Activated CD4-positive, alpha-beta T cell treated with anti-CD3 and anti-CD28 coated beads for 36 hours (primary cell): ENCODE measurements at regions not wholly inside any gene's neighbourhood (a gene's known extent, or its start where the extent isn't known, plus 50 kb on each side); places are given as distances from the start of the nearest gene placed in this dataset.
"Not testable (repeated sequence)": the region's sequence is repeated elsewhere in the genome, so short reads cannot be mapped to it uniquely, and the experiment has no call there.

Experiments used
- ATAC-seq: fragments of 200-7000 bp; cut with Tn5 transposase; one replicate; pipeline ENCODE4 v1.10.0; 2021; ENCODE audit warnings: mild to moderate bottlenecking, moderate library complexity
- CTCF ChIA-PET: fragments of 350-600 bp; sonication (Branson Sonifier 250); formaldehyde crosslinking; loops from one replicate; lab custom pipeline; 2021; ENCODE audit warnings: antibody characterized with exemption; lab: Charles Lee
- POLR2A ChIA-PET: fragments of 350-600 bp; sonication (Branson Sonifier 250); formaldehyde crosslinking; loops from one replicate; lab custom pipeline; 2021; ENCODE audit warnings: antibody characterized with exemption, inconsistent platforms; lab: Charles Lee
- DNase-seq: peaks from one replicate; pipeline ENCODE4 v3.0.0-alpha.2; 2020
- H3K27ac Mint-ChIP-seq: one replicate; pipeline ENCODE4 v1.8.0; 2021; ENCODE audit warnings: mixed read lengths
- H3K27me3 Mint-ChIP-seq: one replicate; pipeline ENCODE4 v1.8.0; 2021; ENCODE audit warnings: mixed read lengths
- H3K36me3 Mint-ChIP-seq: one replicate; pipeline ENCODE4 v1.8.0; 2021; ENCODE audit warnings: low read depth, mixed read lengths
- H3K4me1 Mint-ChIP-seq: one replicate; pipeline ENCODE4 v1.8.0; 2021; ENCODE audit warnings: mixed read lengths
- H3K4me3 Mint-ChIP-seq: one replicate; pipeline ENCODE4 v1.8.0; 2021; ENCODE audit warnings: mild to moderate bottlenecking, moderate library complexity, mixed read lengths
- H3K9me3 Mint-ChIP-seq: one replicate; pipeline ENCODE4 v1.8.0; 2021; ENCODE audit warnings: low read depth, mixed read lengths
- intact Hi-C, 2 experiments: fragments of 100-400 bp; cut with DNase I in 1 of 2; cut with micrococcal nuclease in 1 of 2; formaldehyde crosslinking; loops; one replicate each; pipeline versions ENCODE4 v1.14.2 to v1.15.1; 2022 to 2024; cut with DNase I, micrococcal nuclease

DNA sequence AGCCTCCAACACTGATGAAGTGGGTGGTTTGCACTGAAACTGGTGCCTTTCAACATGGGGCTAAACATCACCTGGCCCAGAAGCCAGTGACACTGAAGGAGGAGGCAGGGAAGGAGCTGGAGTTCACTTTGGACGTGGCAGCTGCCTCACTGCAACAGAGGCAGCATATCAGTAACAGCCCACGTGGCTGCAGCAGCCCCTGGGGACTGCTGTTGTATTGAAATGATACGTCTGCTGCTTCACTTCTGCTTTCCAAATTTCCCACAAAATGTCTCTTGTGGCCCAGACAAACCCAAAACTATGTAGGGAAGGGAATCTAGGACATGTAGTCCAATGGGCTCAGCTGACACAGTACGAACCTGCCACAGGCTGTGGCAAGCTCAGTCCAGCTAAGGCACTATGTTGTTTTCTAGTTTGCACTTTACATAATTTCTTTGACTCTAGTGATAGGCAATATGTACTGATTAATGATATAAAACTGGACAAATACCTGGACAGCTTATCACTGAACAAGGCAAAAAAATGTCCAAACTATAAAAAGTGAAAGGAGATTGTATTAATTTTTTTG, 84.7 kb upstream of the RAPGEF2 start:
- H3K36me3 Mint-ChIP-seq = no peaks in the 10 kb centered on the region
- DNase-seq = no peak
- no peaks in the 10 kb centered on the region for H3K27me3 Mint-ChIP-seq
- ATAC-seq = no peak
- no peak overlapping the region for H3K27ac Mint-ChIP-seq
- CTCF ChIA-PET = no interaction called here
- H3K4me1 Mint-ChIP-seq = no peaks in the 10 kb centered on the region
- no peaks in the 10 kb centered on the region for H3K9me3 Mint-ChIP-seq
- POLR2A ChIA-PET = no interaction called here
- intact Hi-C loops = no loop called here
- H3K4me3 Mint-ChIP-seq = no peak overlapping the region

GRCh38 chr4:159019356-159019755, 83.5 kb upstream of the RAPGEF2 start:
- H3K4me3 Mint-ChIP-seq = no peak overlapping the region
- H3K9me3 Mint-ChIP-seq = no peaks in the 10 kb centered on the region
- intact Hi-C loops = no loop called here
- POLR2A ChIA-PET = interaction anchor here (0.6 kb wide), 1 partner anchor 761 kb away, joined by 3 read pairs; no protein-coding TSS in a partner anchor
- H3K4me1 Mint-ChIP-seq = no peaks in the 10 kb centered on the region
- CTCF ChIA-PET = no interaction called here
- H3K27me3 Mint-ChIP-seq = no peaks in the 10 kb centered on the region
- H3K36me3 Mint-ChIP-seq = no peaks in the 10 kb centered on the region
- ATAC-seq (no peak), DNase-seq (no peak)
- no peak overlapping the region for H3K27ac Mint-ChIP-seq

GRCh38 chr4:159021597-159022385, 81.1 kb upstream of the RAPGEF2 start:
- H3K27me3 Mint-ChIP-seq = no peaks in the 10 kb centered on the region
- no peak for DNase-seq
- intact Hi-C loops = no loop called here
- ATAC-seq = no peak
- no peaks in the 10 kb centered on the region for H3K36me3 Mint-ChIP-seq
- ChIA-PET CTCF (interaction anchor here (0.6 to 1.2 kb wide), 2 partner anchors 29 to 763 kb away, joined by 3 to 4 read pairs; no protein-coding TSS in a partner anchor), POLR2A (no interaction called here)
- H3K4me3 Mint-ChIP-seq = no peak overlapping the region
- H3K9me3 Mint-ChIP-seq = no peaks in the 10 kb centered on the region
- no peak overlapping the region for H3K27ac Mint-ChIP-seq
- no peaks in the 10 kb centered on the region for H3K4me1 Mint-ChIP-seq

- ChIA-PET CTCF (interaction anchor here (0.9 kb wide), 1 partner anchor 139 kb away, joined by 3 read pairs; no protein-coding TSS in a partner anchor), POLR2A (no interaction called here)
- Mint-ChIP-seq H3K9me3 (no peaks in the 10 kb centered on the region), H3K4me1 (no peaks in the 10 kb centered on the region), H3K27me3 (no peaks in the 10 kb centered on the region), H3K4me3 (no peak overlapping the region), H3K27ac (no peak overlapping the region), H3K36me3 (no peaks in the 10 kb centered on the region)
- ATAC-seq (no peak), DNase-seq (no peak)
- intact Hi-C loops = no loop called here
Observed at GRCh38 chr4:159023741-159024140, 79.1 kb upstream of the RAPGEF2 start.

DNA sequence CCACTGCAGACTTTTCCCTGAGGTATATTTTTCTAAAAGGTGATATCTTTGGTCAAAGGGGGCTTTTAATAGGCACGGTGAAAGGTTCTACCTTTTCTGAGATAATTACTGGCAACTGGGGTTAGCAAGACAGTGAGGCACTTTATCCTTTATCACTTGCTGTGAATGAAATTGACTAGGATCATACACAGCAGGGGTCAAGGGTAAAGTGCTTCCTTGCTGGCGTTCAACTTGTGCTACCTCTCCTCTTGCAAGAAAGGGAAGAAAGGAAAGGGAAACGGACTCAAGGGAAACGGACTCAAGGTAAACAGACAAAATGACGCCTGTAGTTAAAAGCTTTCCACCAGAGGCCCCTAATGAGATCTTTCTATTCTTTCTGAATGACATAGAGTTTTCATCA, 78.6 kb upstream of the RAPGEF2 start:
- no peaks in the 10 kb centered on the region for H3K9me3 Mint-ChIP-seq
- H3K4me1 Mint-ChIP-seq = no peaks in the 10 kb centered on the region
- no peak for DNase-seq
- H3K4me3 Mint-ChIP-seq = no peak overlapping the region
- ChIA-PET CTCF (interaction anchor here (0.9 kb wide), 1 partner anchor 139 kb away, joined by 3 read pairs; no protein-coding TSS in a partner anchor), POLR2A (no interaction called here)
- H3K27me3 Mint-ChIP-seq = no peaks in the 10 kb centered on the region
- ATAC-seq = no peak
- intact Hi-C loops = no loop called here
- no peak overlapping the region for H3K27ac Mint-ChIP-seq
- no peaks in the 10 kb centered on the region for H3K36me3 Mint-ChIP-seq

- CTCF ChIA-PET = no interaction called here
- no peak overlapping the region for H3K27ac Mint-ChIP-seq
- POLR2A ChIA-PET = no interaction called here
- no peaks in the 10 kb centered on the region for H3K4me1 Mint-ChIP-seq
- H3K27me3 Mint-ChIP-seq = no peaks in the 10 kb centered on the region
- no peak overlapping the region for H3K4me3 Mint-ChIP-seq
- ATAC-seq (no peak), DNase-seq (no peak)
- H3K9me3 Mint-ChIP-seq = no peaks in the 10 kb centered on the region
- H3K36me3 Mint-ChIP-seq = no peaks in the 10 kb centered on the region
- intact Hi-C loops = no loop called here
Observed at GRCh38 chr4:159024828-159025227, 78.1 kb upstream of the RAPGEF2 start.

GRCh38 chr4:159026329-159026728, 76.5 kb upstream of the RAPGEF2 start:
- DNase-seq (no peak), ATAC-seq (no peak)
- intact Hi-C loops = no loop called here
- ChIA-PET CTCF (interaction anchor here (1.0 kb wide), 1 partner anchor 177 kb away, joined by 3 read pairs; no protein-coding TSS in a partner anchor), POLR2A (no interaction called here)
- no peaks in the 10 kb centered on the region for H3K27me3 Mint-ChIP-seq
- H3K4me1 Mint-ChIP-seq = no peaks in the 10 kb centered on the region
- H3K9me3 Mint-ChIP-seq = no peaks in the 10 kb centered on the region
- H3K4me3 Mint-ChIP-seq = no peak overlapping the region
- no peaks in the 10 kb centered on the region for H3K36me3 Mint-ChIP-seq
- H3K27ac Mint-ChIP-seq = no peak overlapping the region

DNA sequence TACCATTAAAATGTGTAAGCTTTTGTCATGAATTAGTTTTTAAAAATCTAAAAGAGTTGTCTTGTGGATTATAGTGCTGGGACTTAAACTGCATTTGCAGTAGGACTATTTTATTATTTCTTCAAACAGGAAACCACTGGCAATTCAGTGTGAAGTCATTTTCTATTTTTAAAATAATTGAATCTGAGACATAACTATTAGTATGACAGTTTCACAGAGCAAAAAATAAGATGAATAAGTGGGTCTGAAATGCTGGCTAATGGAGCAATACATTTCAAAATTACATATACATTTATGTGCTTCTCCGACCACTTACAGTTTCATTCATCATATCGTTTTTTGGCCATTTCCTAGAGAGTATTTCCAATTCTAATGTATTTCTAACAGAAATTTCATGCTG, 75.3 kb upstream of the RAPGEF2 start:
- intact Hi-C loops = no loop called here

DNA sequence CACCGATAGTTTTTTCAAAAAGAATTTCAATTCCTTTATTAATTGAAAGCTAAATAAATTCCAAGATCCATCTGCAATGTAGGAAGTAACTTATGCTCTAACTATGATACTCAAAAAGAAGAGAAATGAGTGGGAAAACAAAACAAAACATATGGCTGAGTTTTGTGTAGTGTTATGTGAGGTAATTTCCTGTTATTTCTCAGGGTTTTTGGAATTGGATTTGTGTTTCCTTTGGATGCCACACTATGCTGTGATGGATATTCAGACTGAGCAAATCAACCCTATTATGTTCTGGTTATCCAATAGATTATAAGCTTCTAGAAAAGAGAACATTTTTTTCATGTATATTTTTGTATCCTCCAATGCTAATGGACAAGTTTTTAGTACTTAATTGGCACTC, 73.4 kb upstream of the RAPGEF2 start:
- CTCF ChIA-PET = no interaction called here
- ATAC-seq = no peak
- intact Hi-C loops = no loop called here

More for the DNA sequence above, 75.3 kb upstream of the RAPGEF2 start:
- ChIA-PET POLR2A (no interaction called here), CTCF (interaction anchor here (0.6 kb wide), 1 partner anchor 71 kb away, joined by 3 read pairs; no protein-coding TSS in a partner anchor)
- H3K4me1 Mint-ChIP-seq = no peaks in the 10 kb centered on the region
- no peak overlapping the region for H3K27ac Mint-ChIP-seq
- H3K4me3 Mint-ChIP-seq = no peak overlapping the region
- no peaks in the 10 kb centered on the region for H3K9me3 Mint-ChIP-seq
- no peak for DNase-seq
- no peaks in the 10 kb centered on the region for H3K36me3 Mint-ChIP-seq
- no peaks in the 10 kb centered on the region for H3K27me3 Mint-ChIP-seq
- no peak for ATAC-seq

DNA sequence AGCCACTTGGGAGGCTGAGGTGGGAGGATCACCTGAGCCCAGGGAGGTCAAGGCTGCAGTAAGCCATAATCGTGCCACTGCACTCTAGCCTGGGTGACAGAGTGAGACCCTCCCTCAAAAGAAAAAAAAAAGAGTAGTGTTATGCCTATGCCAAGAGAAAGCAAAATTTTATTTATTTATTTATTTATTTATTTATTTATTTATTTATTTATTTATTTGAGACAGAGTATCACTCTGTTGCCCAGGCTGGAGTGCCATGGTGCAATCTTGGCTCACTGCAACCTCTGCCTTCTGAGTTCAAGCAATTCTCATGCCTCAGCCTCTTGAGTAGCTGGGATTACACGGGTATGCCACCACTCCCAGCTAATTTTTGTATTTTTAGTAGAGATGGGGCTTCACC, 72.6 kb upstream of the RAPGEF2 start:
- CTCF ChIA-PET = interaction anchor here (1.0 kb wide), 1 partner anchor 15 kb away, joined by 4 read pairs; no protein-coding TSS in a partner anchor
- not testable (repeated sequence) for H3K36me3 Mint-ChIP-seq

More for the DNA sequence above, 73.4 kb upstream of the RAPGEF2 start:
- no peak overlapping the region for H3K27ac Mint-ChIP-seq
- DNase-seq = no peak
- H3K27me3 Mint-ChIP-seq = peaks cover 2% of the 10 kb centered on the region
- POLR2A ChIA-PET = no interaction called here
- H3K9me3 Mint-ChIP-seq = no peaks in the 10 kb centered on the region
- H3K4me1 Mint-ChIP-seq = no peaks in the 10 kb centered on the region
- no peaks in the 10 kb centered on the region for H3K36me3 Mint-ChIP-seq
- H3K4me3 Mint-ChIP-seq = no peak overlapping the region

DNA sequence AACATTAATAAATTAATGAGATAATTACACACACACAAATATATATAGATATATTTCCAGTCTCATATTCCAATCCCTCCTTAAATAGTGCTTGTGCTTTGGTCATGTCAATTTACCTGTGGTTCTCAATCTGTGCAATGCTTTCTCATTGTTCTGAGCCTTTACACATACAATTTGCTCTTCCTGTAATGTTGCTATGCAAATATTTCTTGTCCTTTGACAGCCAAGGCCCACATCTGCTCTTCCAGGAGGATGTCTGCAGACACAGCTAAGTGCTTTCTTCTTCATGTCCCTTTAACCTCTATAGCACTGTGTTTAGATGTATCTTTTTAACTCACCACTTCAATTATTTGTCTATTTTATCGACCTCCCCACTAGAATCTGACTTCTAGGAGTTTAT, 67.3 kb upstream of the RAPGEF2 start:
- intact Hi-C loops = no loop called here
- CTCF ChIA-PET = no interaction called here
- POLR2A ChIA-PET = no interaction called here

More for the DNA sequence above, 72.6 kb upstream of the RAPGEF2 start:
- H3K4me3 Mint-ChIP-seq, intact Hi-C loops, H3K9me3 Mint-ChIP-seq, DNase-seq, POLR2A ChIA-PET, H3K27me3 Mint-ChIP-seq, ATAC-seq, H3K27ac Mint-ChIP-seq, H3K4me1 Mint-ChIP-seq: not testable (repeated sequence)

GRCh38 chr4:159038536-159038935, 64.3 kb upstream of the RAPGEF2 start:
- DNase-seq (no peak), ATAC-seq (no peak)
- no peaks in the 10 kb centered on the region for H3K36me3 Mint-ChIP-seq
- CTCF ChIA-PET = interaction anchor here (1.0 kb wide), 2 partner anchors 10 to 24 kb away, joined by 3 to 4 read pairs; no protein-coding TSS in a partner anchor
- H3K27ac Mint-ChIP-seq = no peak overlapping the region
- H3K4me1 Mint-ChIP-seq = no peaks in the 10 kb centered on the region
- peaks cover 21% of the 10 kb centered on the region for H3K27me3 Mint-ChIP-seq
- POLR2A ChIA-PET = no interaction called here
- H3K4me3 Mint-ChIP-seq = no peak overlapping the region
- intact Hi-C loops = no loop called here
- H3K9me3 Mint-ChIP-seq = no peaks in the 10 kb centered on the region

More for the DNA sequence above, 67.3 kb upstream of the RAPGEF2 start:
- peaks cover 6% of the 10 kb centered on the region for H3K27me3 Mint-ChIP-seq
- H3K36me3 Mint-ChIP-seq = no peaks in the 10 kb centered on the region
- no peaks in the 10 kb centered on the region for H3K9me3 Mint-ChIP-seq
- no peak overlapping the region for H3K4me3 Mint-ChIP-seq
- no peak overlapping the region for H3K27ac Mint-ChIP-seq
- no peaks in the 10 kb centered on the region for H3K4me1 Mint-ChIP-seq
- ATAC-seq (no peak), DNase-seq (no peak)
